H9 (cell line): ENCODE measurements at regions not wholly inside any gene's neighbourhood (a gene's known extent, or its start where the extent isn't known, plus 50 kb on each side); places are given as distances from the start of the nearest gene placed in this dataset.

Experiments
- DNase-seq: peaks from one replicate; pipeline ENCODE4 v3.0.0-alpha.2; 2017
- H2AFZ ChIP-seq: one replicate; pipeline ENCODE4 v1.6.1; 2013; ENCODE audit warnings: mild to moderate bottlenecking, low read length, control low read depth, moderate library complexity
- H2AK5ac ChIP-seq: 2 replicates; pipeline ENCODE4 v1.6.1; 2013; ENCODE audit warnings: low read length, control low read depth, mixed read lengths; ENCODE audit not compliant: insufficient read length
- H2BK120ac ChIP-seq: one replicate; pipeline ENCODE4 v1.6.1; 2013; ENCODE audit warnings: low read depth, mild to moderate bottlenecking, low read length, control low read depth, inconsistent platforms; ENCODE audit not compliant: poor library complexity, severe bottlenecking
- H2BK12ac ChIP-seq: 2 replicates; pipeline ENCODE4 v1.6.1; 2013; ENCODE audit warnings: low read length, control low read depth, mixed read lengths, low read depth; ENCODE audit not compliant: insufficient read length
- H2BK15ac ChIP-seq: 2 replicates; pipeline ENCODE4 v1.6.1; 2013; ENCODE audit warnings: low read depth, low read length, control low read depth
- H2BK20ac ChIP-seq: one replicate; pipeline ENCODE4 v1.6.1; 2013; ENCODE audit warnings: low read depth, mild to moderate bottlenecking, low read length, control low read depth, inconsistent platforms; ENCODE audit not compliant: poor library complexity, severe bottlenecking
- H2BK5ac ChIP-seq: 2 replicates; pipeline ENCODE4 v1.6.1; 2013; ENCODE audit warnings: low read length, control low read depth, mixed read lengths; ENCODE audit not compliant: insufficient read length
- H3K14ac ChIP-seq: 2 replicates; pipeline ENCODE4 v1.6.1; 2013; ENCODE audit warnings: low read length, control low read depth; ENCODE audit not compliant: insufficient read depth
- H3K18ac ChIP-seq: 2 replicates; pipeline ENCODE4 v1.6.1; 2013; ENCODE audit warnings: low read depth, mild to moderate bottlenecking, mixed read lengths, low read length, control low read depth; ENCODE audit not compliant: insufficient read length
- H3K23ac ChIP-seq: 2 replicates; pipeline ENCODE4 v1.6.1; 2013; ENCODE audit warnings: low read length, control low read depth, mixed read lengths, low read depth; ENCODE audit not compliant: insufficient read length
- H3K23me2 ChIP-seq: 2 replicates; pipeline ENCODE4 v1.6.1; 2013; ENCODE audit warnings: low read depth, mild to moderate bottlenecking, mixed read lengths, low read length, control low read depth; ENCODE audit not compliant: insufficient read length, poor library complexity, severe bottlenecking
- H3K27ac ChIP-seq: 2 replicates; pipeline ENCODE4 v1.5.1; 2013; ENCODE audit warnings: low read length, control low read depth, mixed read lengths, low read depth; ENCODE audit not compliant: insufficient read length
- H3K27me3 ChIP-seq: 2 replicates; pipeline ENCODE4 v1.6.1; 2013; ENCODE audit warnings: low read length, control low read depth, inconsistent platforms; ENCODE audit not compliant: insufficient read depth
- H3K4ac ChIP-seq: 2 replicates; pipeline ENCODE4 v1.6.1; 2013; ENCODE audit warnings: low read depth, mild to moderate bottlenecking, control low read depth, inconsistent platforms, low read length, moderate library complexity
- H3K4me1 ChIP-seq: 2 replicates; pipeline ENCODE4 v1.6.1; 2013; ENCODE audit warnings: low read length, control low read depth, inconsistent platforms; ENCODE audit not compliant: insufficient read depth
- H3K4me2 ChIP-seq: 2 replicates; pipeline ENCODE4 v1.6.1; 2013; ENCODE audit warnings: low read length, control low read depth, mixed read lengths; ENCODE audit not compliant: insufficient read length, insufficient read depth
- H3K56ac ChIP-seq: 2 replicates; pipeline ENCODE4 v1.6.1; 2013; ENCODE audit warnings: low read depth, mild to moderate bottlenecking, mixed read lengths, low read length, control low read depth; ENCODE audit not compliant: insufficient read length
- H3K79me1 ChIP-seq: 2 replicates; pipeline ENCODE4 v1.6.1; 2013; ENCODE audit warnings: low read depth, mild to moderate bottlenecking, moderate library complexity, low read length, control low read depth, inconsistent platforms; ENCODE audit not compliant: insufficient read depth, poor library complexity, severe bottlenecking
- H3K79me2 ChIP-seq: 2 replicates; pipeline ENCODE4 v1.6.1; 2013; ENCODE audit warnings: low read length, control low read depth, inconsistent platforms; ENCODE audit not compliant: insufficient read depth
- H3K9ac ChIP-seq: 2 replicates; pipeline ENCODE4 v1.6.1; 2013; ENCODE audit warnings: low read length, control low read depth, mixed read lengths; ENCODE audit not compliant: insufficient read length; ENCODE audit errors: extremely low read depth
- H3K9me3 ChIP-seq: one replicate; pipeline ENCODE4 v1.6.1; 2013; ENCODE audit warnings: low read depth, low read length, inconsistent platforms; ENCODE audit not compliant: control insufficient read depth
- H3T11ph ChIP-seq: one replicate; pipeline ENCODE4 v1.6.1; 2013; ENCODE audit warnings: mild to moderate bottlenecking, low read length, control low read depth, inconsistent platforms
- H4K20me1 ChIP-seq: one replicate; pipeline ENCODE4 v1.6.1; 2013; ENCODE audit not compliant: control insufficient read depth, insufficient read length, insufficient read depth
- H4K5ac ChIP-seq: 2 replicates; pipeline ENCODE4 v1.6.1; 2013; ENCODE audit warnings: low read depth, mild to moderate bottlenecking, mixed read lengths, low read length, control low read depth; ENCODE audit not compliant: insufficient read length
- H4K8ac ChIP-seq: replicated peaks from 2 replicates; pipeline ENCODE4 v1.6.1; 2013; ENCODE audit warnings: low read length, control low read depth, mixed read lengths, low read depth; ENCODE audit not compliant: insufficient read length
- H4K91ac ChIP-seq: 2 replicates; pipeline ENCODE4 v1.6.1; 2013; ENCODE audit warnings: low read depth, mild to moderate bottlenecking, moderate library complexity, mixed read lengths, low read length, control low read depth; ENCODE audit not compliant: insufficient read length
- H3K27ac Mint-ChIP-seq, 3 experiments: 2 replicates in 2 of 3; 3 replicates in 1 of 3; pipeline ENCODE4 v1.8.0; 2020 to 2021; ENCODE audit warnings: mixed read lengths in 3 of 3, mild to moderate bottlenecking in 1 of 3, moderate library complexity in 1 of 3
- H3K27me3 Mint-ChIP-seq: 2 replicates; pipeline ENCODE4 v1.8.0; 2021; ENCODE audit warnings: low read depth, mild to moderate bottlenecking, moderate library complexity, mixed read lengths
- H3K36me3 Mint-ChIP-seq, 3 experiments: 2 replicates in 2 of 3; 3 replicates in 1 of 3; pipeline ENCODE4 v1.8.0; 2020 to 2021; ENCODE audit warnings: low read depth in 3 of 3, mixed read lengths in 3 of 3; ENCODE audit not compliant: insufficient read depth in 1 of 3
- H3K4me1 Mint-ChIP-seq, 2 experiments: 2 replicates each; pipeline ENCODE4 v1.8.0; 2020; ENCODE audit warnings: mixed read lengths in 2 of 2
- H3K4me3 Mint-ChIP-seq, 2 experiments: 2 replicates in 1 of 2; 3 replicates in 1 of 2; pipeline ENCODE4 v1.8.0; 2020 to 2021; ENCODE audit warnings: mild to moderate bottlenecking in 2 of 2, mixed read lengths in 2 of 2, moderate library complexity in 1 of 2
- H3K9me3 Mint-ChIP-seq, 2 experiments: 2 replicates in 1 of 2; 3 replicates in 1 of 2; pipeline ENCODE4 v1.8.0; 2020; ENCODE audit warnings: mild to moderate bottlenecking in 2 of 2, mixed read lengths in 2 of 2, moderate library complexity in 1 of 2
- WGBS: extraction: QIAGEN DNeasy Blood & Tissue Kit; methylation state at CpG from one replicate; pipeline ENCODE4 v1.1.7; 2013; ENCODE audit warnings: missing lambda C conversion rate, low lambda C conversion rate, mixed read lengths; ENCODE audit not compliant: insufficient read length; ENCODE audit errors: extremely low coverage; 5-methylcytosine and 5-hydroxymethylcytosine counted together
- TF ChIP-seq, protein P1 (sequence below): fragments of 200-600 bp; sonication (generic); conservative IDR thresholded peaks from 3 replicates; pipeline ENCODE4 v1.8.0; 2021; ENCODE audit warnings: antibody characterized with exemption, mild to moderate bottlenecking

GRCh38 chr10:90985321-90985933 lies 64.5 kb upstream of the ANKRD1 start:
- H3K27me3 Mint-ChIP-seq = peaks cover 25% of the 10 kb centered on the region

More at GRCh38 chr10:90985321-90985933, 64.5 kb upstream of the ANKRD1 start:
- Histone ChIP-seq H3K56ac (no peak overlapping the region), H3K4me1 (no peaks in the 10 kb centered on the region), H3K79me2 (no peaks in the 10 kb centered on the region), H2BK15ac (no peak overlapping the region), H3T11ph (no peak overlapping the region), H3K27me3 (no peaks in the 10 kb centered on the region), H3K23ac (no peak overlapping the region), H3K27ac (no peak overlapping the region), H2AFZ (no peak overlapping the region), H3K4me2 (no peak overlapping the region), H2BK20ac (no peak overlapping the region), H3K4ac (no peak overlapping the region), H3K23me2 (no peaks in the 10 kb centered on the region), H2BK5ac (no peak overlapping the region), H2AK5ac (no peak overlapping the region), H3K18ac (no peak overlapping the region), H4K5ac (no peak overlapping the region), H2BK12ac (no peak overlapping the region), H4K20me1 (no peaks in the 10 kb centered on the region), H3K9me3 (no peaks in the 10 kb centered on the region), H3K79me1 (no peaks in the 10 kb centered on the region), H3K9ac (no peak overlapping the region), H3K14ac (no peak overlapping the region), H4K91ac (no peak overlapping the region), H4K8ac (no peak overlapping the region), H2BK120ac (no peak overlapping the region)
- WGBS = no CpG with 5 or more reads among the region's 3 CpGs
- Mint-ChIP-seq H3K9me3 (no peaks in the 10 kb centered on the region), H3K4me1 (peaks cover 0 to 7% of the 10 kb centered on the region in 2 experiments; a peak in 1 of 4 replicates), H3K27ac (no peak overlapping the region), H3K4me3 (no peak overlapping the region), H3K36me3 (no peaks in the 10 kb centered on the region)
- TF ChIP-seq, protein P1, sequence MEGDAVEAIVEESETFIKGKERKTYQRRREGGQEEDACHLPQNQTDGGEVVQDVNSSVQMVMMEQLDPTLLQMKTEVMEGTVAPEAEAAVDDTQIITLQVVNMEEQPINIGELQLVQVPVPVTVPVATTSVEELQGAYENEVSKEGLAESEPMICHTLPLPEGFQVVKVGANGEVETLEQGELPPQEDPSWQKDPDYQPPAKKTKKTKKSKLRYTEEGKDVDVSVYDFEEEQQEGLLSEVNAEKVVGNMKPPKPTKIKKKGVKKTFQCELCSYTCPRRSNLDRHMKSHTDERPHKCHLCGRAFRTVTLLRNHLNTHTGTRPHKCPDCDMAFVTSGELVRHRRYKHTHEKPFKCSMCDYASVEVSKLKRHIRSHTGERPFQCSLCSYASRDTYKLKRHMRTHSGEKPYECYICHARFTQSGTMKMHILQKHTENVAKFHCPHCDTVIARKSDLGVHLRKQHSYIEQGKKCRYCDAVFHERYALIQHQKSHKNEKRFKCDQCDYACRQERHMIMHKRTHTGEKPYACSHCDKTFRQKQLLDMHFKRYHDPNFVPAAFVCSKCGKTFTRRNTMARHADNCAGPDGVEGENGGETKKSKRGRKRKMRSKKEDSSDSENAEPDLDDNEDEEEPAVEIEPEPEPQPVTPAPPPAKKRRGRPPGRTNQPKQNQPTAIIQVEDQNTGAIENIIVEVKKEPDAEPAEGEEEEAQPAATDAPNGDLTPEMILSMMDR = no peak
- DNase-seq = no peak
